Kidney (tissue), 13 donors: ENCODE measurements at regions not wholly inside any gene's neighbourhood (a gene's known extent, or its start where the extent isn't known, plus 50 kb on each side); places are given as distances from the start of the nearest gene placed in this dataset.

Source experiments
- DNase-seq, 5 donors: peaks; one replicate each; pipeline ENCODE4 v3.0.0-alpha.2; 2013 to 2020
- FAIRE-seq: peaks from 2 replicates; lab custom pipeline; 2012; peaks lifted over from hg19 to GRCh38; lab: Jason Lieb, UNC
- H3K27ac ChIP-seq, 2 donors: one replicate each; pipeline ENCODE4 v1.7.0; 2013; ENCODE audit warnings: low read depth in 2 of 2, low read length in 2 of 2, inconsistent platforms in 1 of 2
- H3K27me3 ChIP-seq: one replicate; pipeline ENCODE4 v1.7.1; 2013; ENCODE audit warnings: low read length, inconsistent platforms; ENCODE audit not compliant: control insufficient read depth, insufficient read depth
- H3K36me3 ChIP-seq, 3 donors: one replicate each; pipeline versions ENCODE4 v1.7.0 to v1.7.1; 2013; ENCODE audit warnings: low read length in 3 of 3, control low read depth in 1 of 3, inconsistent platforms in 1 of 3; ENCODE audit not compliant: insufficient read depth in 3 of 3, control insufficient read depth in 2 of 3
- H3K4me1 ChIP-seq, 3 donors: one replicate each; pipeline versions ENCODE4 v1.7.0 to v1.7.1; 2013; ENCODE audit warnings: low read length in 3 of 3, inconsistent platforms in 1 of 3, low read depth in 1 of 3; ENCODE audit not compliant: control insufficient read depth in 2 of 3, insufficient read depth in 2 of 3
- H3K4me3 ChIP-seq, 3 donors: one replicate each; pipeline versions ENCODE4 v1.7.0 to v1.8.1; 2013; ENCODE audit warnings: low read length in 3 of 3, control low read depth in 1 of 3, inconsistent platforms in 1 of 3
- H3K9ac ChIP-seq, 3 donors: one replicate each; pipeline versions ENCODE4 v1.7.0 to v1.7.1; 2013; ENCODE audit warnings: low read length in 3 of 3, control low read depth in 1 of 3, inconsistent platforms in 1 of 3
- H3K9me3 ChIP-seq, 3 donors: one replicate each; pipeline versions ENCODE4 v1.7.0 to v1.7.1; 2013; ENCODE audit warnings: low read length in 3 of 3, control low read depth in 1 of 3, inconsistent platforms in 1 of 3; ENCODE audit not compliant: control insufficient read depth in 2 of 3, insufficient read depth in 1 of 3
- CTCF ChIP-seq: IDR thresholded peaks from 3 replicates; pipeline ENCODE4 v1.5.1; 2012; ENCODE audit warnings: mild to moderate bottlenecking, moderate library complexity, borderline replicate concordance; ENCODE audit not compliant: insufficient read depth; ENCODE audit errors: extremely low read depth
- intact Hi-C: fragments of 100-400 bp; cut with DNase I; formaldehyde crosslinking; loops from one replicate; pipeline ENCODE4 v1.11.1; 2022
- donor health status: control.
- donor health status: control.
- donor health status: control.
- donor health status: control.
- donor health status: control.
- donor health status: DM: yes; HTN: yes; CAD: no.
- donor health status: Normal renal cell carcinoma (clear cell type).

GRCh38 chr6:92827104-92827503, 592.3 kb downstream of the EPHA7 start:
- H3K9ac ChIP-seq = no peak overlapping the region
- TF ChIP-seq CTCF = no peak
- no peaks in the 10 kb centered on the region for H3K27me3 ChIP-seq
- no peak for DNase-seq
- no peaks in the 10 kb centered on the region for H3K9me3 ChIP-seq
- FAIRE-seq = no peak
- no peak overlapping the region for H3K27ac ChIP-seq
- H3K4me1 ChIP-seq = no peaks in the 10 kb centered on the region
- intact Hi-C loops = no loop called here
- no peak overlapping the region for H3K4me3 ChIP-seq
- no peaks in the 10 kb centered on the region for H3K36me3 ChIP-seq

GRCh38 chr6:92826633-92827032, 592.7 kb downstream of the EPHA7 start:
- H3K4me1 ChIP-seq = no peaks in the 10 kb centered on the region
- TF ChIP-seq CTCF = no peak
- H3K36me3 ChIP-seq = no peaks in the 10 kb centered on the region
- DNase-seq = peak in 1 of 5 donors; percentile 2
- H3K9me3 ChIP-seq = no peaks in the 10 kb centered on the region
- intact Hi-C loops = no loop called here
- no peak overlapping the region for H3K4me3 ChIP-seq
- H3K27ac ChIP-seq = no peak overlapping the region
- H3K9ac ChIP-seq = no peak overlapping the region
- no peak for FAIRE-seq
- no peaks in the 10 kb centered on the region for H3K27me3 ChIP-seq

GRCh38 chr6:92822222-92822621, 597.1 kb downstream of the EPHA7 start:
- Histone ChIP-seq H3K36me3 (no peaks in the 10 kb centered on the region), H3K27ac (no peak overlapping the region), H3K4me1 (no peaks in the 10 kb centered on the region), H3K9ac (no peak overlapping the region), H3K9me3 (no peaks in the 10 kb centered on the region), H3K4me3 (no peak overlapping the region), H3K27me3 (no peaks in the 10 kb centered on the region)
- FAIRE-seq (no peak), DNase-seq (no peak)
- intact Hi-C loops = no loop called here
- no peak for TF ChIP-seq CTCF

- no peak for TF ChIP-seq CTCF
- Histone ChIP-seq H3K4me1 (no peaks in the 10 kb centered on the region), H3K9ac (no peak overlapping the region), H3K27me3 (no peaks in the 10 kb centered on the region), H3K4me3 (no peak overlapping the region), H3K9me3 (no peaks in the 10 kb centered on the region), H3K27ac (no peak overlapping the region), H3K36me3 (no peaks in the 10 kb centered on the region)
- intact Hi-C loops = no loop called here
- DNase-seq = no peak
- FAIRE-seq = no peak
Measured at GRCh38 chr6:92820601-92821000, 598.8 kb downstream of the EPHA7 start.
